GM23338 (cell line): ENCODE measurements at regions not wholly inside any gene's neighbourhood (a gene's known extent, or its start where the extent isn't known, plus 50 kb on each side); places are given as distances from the start of the nearest gene placed in this dataset.

Experiments
- CTCF ChIP-seq, 2 experiments: fragments of 200-600 bp in 1 of 2; sonication (generic) in 1 of 2; conservative IDR thresholded peaks; 2 replicates each; pipeline versions ENCODE4 v1.5.1 to v1.6.1; 2016 to 2017; ENCODE audit warnings: antibody characterized with exemption in 2 of 2, low read depth in 2 of 2, mild to moderate bottlenecking in 2 of 2, moderate library complexity in 1 of 2
- TF ChIP-seq, protein P1 (sequence below): fragments of 250-450 bp; sonication (Bioruptor Pico); IDR thresholded peaks from 2 replicates; pipeline ENCODE4 v1.5.0; 2020; ENCODE audit warnings: mild to moderate bottlenecking, moderate library complexity

DNA sequence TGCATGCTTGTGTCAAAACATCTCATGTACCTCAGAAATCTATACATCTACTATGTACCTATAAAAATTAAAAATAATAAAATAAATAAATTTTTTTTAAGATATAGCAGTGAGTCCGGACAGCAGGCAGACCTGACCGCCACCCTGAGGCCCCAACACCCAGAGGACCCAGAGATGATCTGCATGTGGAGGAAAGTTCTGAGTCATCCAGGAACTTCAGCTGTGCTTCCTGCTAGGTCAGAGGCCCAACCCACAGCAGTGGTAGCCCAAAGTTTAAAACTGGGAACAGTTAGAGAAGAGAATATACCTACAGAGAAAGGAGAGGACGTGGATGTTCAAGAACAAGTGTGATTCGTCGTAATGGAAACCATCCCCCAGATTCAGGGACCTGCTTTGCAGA is 683.7 kb upstream of the NRP1 start:
- TF ChIP-seq CTCF (conservative IDR thresholded peaks at IDR 0.05; ENCODE audit: low read depth in 2 of 2): no peak
- TF ChIP-seq, protein P1, sequence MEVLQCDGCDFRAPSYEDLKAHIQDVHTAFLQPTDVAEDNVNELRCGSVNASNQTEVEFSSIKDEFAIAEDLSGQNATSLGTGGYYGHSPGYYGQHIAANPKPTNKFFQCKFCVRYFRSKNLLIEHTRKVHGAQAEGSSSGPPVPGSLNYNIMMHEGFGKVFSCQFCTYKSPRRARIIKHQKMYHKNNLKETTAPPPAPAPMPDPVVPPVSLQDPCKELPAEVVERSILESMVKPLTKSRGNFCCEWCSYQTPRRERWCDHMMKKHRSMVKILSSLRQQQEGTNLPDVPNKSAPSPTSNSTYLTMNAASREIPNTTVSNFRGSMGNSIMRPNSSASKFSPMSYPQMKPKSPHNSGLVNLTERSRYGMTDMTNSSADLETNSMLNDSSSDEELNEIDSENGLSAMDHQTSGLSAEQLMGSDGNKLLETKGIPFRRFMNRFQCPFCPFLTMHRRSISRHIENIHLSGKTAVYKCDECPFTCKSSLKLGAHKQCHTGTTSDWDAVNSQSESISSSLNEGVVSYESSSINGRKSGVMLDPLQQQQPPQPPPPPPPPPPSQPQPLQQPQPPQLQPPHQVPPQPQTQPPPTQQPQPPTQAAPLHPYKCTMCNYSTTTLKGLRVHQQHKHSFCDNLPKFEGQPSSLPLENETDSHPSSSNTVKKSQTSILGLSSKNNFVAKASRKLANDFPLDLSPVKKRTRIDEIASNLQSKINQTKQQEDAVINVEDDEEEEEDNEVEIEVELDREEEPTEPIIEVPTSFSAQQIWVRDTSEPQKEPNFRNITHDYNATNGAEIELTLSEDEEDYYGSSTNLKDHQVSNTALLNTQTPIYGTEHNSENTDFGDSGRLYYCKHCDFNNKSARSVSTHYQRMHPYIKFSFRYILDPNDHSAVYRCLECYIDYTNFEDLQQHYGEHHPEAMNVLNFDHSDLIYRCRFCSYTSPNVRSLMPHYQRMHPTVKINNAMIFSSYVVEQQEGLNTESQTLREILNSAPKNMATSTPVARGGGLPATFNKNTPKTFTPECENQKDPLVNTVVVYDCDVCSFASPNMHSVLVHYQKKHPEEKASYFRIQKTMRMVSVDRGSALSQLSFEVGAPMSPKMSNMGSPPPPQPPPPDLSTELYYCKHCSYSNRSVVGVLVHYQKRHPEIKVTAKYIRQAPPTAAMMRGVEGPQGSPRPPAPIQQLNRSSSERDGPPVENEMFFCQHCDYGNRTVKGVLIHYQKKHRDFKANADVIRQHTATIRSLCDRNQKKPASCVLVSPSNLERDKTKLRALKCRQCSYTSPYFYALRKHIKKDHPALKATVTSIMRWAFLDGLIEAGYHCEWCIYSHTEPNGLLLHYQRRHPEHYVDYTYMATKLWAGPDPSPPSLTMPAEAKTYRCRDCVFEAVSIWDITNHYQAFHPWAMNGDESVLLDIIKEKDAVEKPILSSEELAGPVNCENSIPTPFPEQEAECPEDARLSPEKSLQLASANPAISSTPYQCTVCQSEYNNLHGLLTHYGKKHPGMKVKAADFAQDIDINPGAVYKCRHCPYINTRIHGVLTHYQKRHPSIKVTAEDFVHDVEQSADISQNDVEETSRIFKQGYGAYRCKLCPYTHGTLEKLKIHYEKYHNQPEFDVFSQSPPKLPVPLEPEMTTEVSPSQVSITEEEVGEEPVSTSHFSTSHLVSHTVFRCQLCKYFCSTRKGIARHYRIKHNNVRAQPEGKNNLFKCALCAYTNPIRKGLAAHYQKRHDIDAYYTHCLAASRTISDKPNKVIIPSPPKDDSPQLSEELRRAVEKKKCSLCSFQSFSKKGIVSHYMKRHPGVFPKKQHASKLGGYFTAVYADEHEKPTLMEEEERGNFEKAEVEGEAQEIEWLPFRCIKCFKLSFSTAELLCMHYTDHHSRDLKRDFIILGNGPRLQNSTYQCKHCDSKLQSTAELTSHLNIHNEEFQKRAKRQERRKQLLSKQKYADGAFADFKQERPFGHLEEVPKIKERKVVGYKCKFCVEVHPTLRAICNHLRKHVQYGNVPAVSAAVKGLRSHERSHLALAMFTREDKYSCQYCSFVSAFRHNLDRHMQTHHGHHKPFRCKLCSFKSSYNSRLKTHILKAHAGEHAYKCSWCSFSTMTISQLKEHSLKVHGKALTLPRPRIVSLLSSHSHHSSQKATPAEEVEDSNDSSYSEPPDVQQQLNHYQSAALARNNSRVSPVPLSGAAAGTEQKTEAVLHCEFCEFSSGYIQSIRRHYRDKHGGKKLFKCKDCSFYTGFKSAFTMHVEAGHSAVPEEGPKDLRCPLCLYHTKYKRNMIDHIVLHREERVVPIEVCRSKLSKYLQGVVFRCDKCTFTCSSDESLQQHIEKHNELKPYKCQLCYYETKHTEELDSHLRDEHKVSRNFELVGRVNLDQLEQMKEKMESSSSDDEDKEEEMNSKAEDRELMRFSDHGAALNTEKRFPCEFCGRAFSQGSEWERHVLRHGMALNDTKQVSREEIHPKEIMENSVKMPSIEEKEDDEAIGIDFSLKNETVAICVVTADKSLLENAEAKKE: no peak
